LNCaP clone FGC (cell line): ENCODE measurements at regions not wholly inside any gene's neighbourhood (a gene's known extent, or its start where the extent isn't known, plus 50 kb on each side); places are given as distances from the start of the nearest gene placed in this dataset.

Experiments used
- DNase-seq: peaks from one replicate; pipeline ENCODE4 v3.0.0-alpha.2; 2011; ENCODE audit warnings: low read depth
- H3K4me3 ChIP-seq: 2 replicates; pipeline ENCODE4 v1.5.1; 2011; ENCODE audit warnings: mild to moderate bottlenecking, low read depth, low read length, control low read depth
- TF ChIP-seq, protein P1 (sequence below): IDR thresholded peaks from 2 replicates; pipeline ENCODE4 v1.5.1; 2012; ENCODE audit warnings: mild to moderate bottlenecking; ENCODE audit not compliant: control insufficient read depth, insufficient read depth; ENCODE audit errors: extremely low read depth

DNA sequence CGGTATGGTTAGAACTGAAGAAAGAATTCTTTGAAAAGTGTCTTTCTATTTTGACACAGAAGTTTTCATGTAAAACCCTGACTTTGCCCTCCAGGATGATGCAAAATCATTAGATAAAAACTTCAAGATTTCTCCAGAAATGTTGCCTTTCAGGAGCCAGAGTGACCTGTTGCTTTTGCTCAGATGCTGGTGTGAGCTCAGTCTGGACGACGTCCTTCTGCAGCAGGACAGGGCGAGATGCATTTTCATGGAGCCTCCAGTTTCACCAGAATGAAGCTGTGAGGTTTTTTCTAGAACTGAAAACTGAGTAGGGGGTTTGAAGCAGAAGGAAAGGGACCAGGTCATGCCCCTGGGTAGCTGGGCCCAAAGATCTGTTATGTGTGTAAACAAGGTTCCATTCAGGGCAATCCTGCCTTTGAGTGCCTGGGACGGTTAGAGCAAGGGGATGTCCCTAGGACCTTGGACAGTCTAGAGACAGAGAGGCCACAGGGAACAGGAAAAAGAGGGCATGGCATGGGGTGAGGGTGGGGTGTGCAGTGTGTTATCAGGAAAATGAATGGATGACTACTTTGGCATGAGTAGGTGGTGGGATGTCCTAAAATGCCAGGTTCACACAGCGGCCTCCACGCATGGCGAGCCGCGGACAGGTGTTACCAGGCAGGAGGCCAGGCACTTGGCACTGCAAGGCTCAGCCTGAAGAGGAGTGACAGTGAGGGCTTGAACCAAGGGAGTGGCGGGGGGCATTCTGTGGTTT lies 356.3 kb downstream of the CXCL12 start:
- TF ChIP-seq, protein P1, sequence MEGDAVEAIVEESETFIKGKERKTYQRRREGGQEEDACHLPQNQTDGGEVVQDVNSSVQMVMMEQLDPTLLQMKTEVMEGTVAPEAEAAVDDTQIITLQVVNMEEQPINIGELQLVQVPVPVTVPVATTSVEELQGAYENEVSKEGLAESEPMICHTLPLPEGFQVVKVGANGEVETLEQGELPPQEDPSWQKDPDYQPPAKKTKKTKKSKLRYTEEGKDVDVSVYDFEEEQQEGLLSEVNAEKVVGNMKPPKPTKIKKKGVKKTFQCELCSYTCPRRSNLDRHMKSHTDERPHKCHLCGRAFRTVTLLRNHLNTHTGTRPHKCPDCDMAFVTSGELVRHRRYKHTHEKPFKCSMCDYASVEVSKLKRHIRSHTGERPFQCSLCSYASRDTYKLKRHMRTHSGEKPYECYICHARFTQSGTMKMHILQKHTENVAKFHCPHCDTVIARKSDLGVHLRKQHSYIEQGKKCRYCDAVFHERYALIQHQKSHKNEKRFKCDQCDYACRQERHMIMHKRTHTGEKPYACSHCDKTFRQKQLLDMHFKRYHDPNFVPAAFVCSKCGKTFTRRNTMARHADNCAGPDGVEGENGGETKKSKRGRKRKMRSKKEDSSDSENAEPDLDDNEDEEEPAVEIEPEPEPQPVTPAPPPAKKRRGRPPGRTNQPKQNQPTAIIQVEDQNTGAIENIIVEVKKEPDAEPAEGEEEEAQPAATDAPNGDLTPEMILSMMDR = no peak
- DNase-seq = no peak
- no peak overlapping the region for H3K4me3 ChIP-seq

DNA sequence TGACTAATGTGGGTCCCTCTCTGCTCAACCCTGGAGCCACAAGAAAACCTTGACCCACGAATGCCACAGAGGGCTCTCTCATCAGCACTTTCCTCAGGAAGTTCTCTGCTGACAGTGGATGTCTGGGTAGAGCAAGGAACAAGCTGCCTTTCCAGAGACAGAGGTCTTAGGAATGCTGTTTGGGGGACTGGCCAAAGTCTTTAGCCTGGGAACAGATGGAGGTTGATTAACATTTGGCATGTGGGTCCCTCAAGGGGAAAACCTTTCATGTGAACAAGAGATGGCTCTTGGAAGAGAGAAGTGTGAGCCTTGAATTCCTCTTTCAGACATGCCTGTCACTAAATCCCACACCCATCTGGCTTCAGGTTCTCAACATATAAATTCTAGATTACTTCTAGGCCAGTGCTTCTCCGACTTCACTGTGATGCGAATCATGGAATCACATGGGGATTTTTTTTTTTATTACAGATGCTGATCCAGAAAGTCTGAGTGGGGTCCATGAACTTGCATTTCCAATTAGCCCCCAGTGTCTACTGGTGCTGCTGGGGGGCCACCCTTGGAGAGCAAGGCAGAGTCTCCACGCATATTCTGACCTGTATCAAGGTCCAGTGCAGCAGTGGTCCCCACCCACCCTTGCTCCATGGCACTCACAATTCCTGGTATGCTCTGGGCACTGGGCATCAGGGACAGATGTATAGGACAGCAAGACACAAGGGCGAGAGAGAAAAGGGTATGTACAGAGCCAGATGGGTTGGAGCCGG lies 360.4 kb downstream of the CXCL12 start:
- TF ChIP-seq, protein P1 = no peak
- no peak overlapping the region for H3K4me3 ChIP-seq
- no peak for DNase-seq

DNA sequence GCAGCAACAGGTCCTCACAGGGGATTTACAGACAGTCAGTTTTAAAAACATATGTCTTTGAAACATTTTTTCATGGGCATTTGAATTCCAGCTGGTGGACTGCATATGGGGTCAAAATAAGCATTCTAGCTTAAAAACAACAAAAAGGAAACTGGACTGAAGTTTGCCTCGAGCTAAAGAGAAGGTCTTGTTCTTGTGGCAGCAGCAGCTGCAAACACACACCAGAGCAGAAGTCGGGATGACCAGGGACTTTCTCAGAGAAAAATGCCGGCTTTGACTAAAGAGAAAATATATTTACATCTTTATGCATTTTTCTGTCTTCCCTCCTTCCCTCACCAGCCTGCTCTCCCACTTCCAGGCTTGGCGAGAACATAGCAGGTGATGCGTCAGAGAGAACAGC lies 361.4 kb downstream of the CXCL12 start:
- no peak overlapping the region for H3K4me3 ChIP-seq
- TF ChIP-seq, protein P1 = no peak
- DNase-seq = no peak

DNA sequence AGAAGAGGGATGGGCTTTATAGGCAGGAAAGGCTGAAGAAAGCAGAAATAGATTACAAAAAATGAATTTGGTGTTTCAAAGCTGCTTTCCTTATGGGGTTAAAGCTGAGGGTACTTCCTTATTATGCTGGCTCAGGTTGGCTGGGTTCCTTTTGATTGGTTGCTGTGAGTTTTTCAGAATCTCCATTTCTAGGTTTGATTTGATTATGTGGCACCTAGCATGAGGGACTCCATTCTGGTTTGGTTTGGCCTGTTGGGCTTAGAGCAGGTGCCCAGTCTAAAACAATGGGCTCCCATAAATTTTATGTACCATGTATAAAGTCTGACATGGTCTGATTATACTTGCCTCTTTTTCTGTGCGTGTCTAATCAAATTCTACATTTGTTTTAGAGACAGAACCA lies 362.7 kb downstream of the CXCL12 start:
- TF ChIP-seq, protein P1 = no peak
- H3K4me3 ChIP-seq = no peak overlapping the region
- DNase-seq = no peak

DNA sequence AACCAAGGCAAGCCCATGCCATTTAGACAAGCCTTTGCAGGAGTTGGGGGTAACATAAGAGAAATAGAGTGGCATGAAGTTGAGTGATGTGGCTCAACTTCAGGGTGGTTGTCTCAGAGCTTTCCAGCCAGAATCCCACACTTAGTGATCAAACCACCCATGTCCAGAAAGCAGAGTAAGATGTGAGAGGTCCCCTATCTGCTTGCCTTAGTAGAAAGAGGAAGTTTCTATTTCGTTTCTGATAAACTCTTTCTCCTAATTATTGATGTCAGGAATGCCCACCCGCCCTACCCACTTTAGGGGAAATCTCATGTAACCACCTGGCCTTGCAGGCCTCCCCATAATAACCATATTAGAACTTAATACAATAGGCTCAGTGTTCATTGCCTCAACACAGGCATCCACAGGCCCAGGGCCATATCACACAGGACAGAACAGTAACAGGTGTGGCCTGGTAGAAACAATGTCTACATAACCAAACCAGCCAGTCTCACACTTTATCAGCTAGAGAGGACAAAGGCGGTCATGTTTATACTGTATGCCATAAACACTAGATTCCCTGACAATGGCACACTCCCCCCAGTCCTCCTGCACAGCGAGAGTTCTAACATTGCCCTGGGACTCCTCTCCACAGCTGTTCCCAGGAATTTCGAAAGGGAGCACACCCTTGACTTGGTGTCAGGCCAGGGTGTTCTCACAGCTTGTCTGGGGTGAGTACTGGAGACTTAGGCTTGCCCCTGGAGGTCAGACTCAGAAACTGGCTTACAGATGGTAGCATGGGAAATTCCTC lies 364.4 kb downstream of the CXCL12 start:
- no peak overlapping the region for H3K4me3 ChIP-seq
- TF ChIP-seq, protein P1 = no peak
- no peak for DNase-seq

DNA sequence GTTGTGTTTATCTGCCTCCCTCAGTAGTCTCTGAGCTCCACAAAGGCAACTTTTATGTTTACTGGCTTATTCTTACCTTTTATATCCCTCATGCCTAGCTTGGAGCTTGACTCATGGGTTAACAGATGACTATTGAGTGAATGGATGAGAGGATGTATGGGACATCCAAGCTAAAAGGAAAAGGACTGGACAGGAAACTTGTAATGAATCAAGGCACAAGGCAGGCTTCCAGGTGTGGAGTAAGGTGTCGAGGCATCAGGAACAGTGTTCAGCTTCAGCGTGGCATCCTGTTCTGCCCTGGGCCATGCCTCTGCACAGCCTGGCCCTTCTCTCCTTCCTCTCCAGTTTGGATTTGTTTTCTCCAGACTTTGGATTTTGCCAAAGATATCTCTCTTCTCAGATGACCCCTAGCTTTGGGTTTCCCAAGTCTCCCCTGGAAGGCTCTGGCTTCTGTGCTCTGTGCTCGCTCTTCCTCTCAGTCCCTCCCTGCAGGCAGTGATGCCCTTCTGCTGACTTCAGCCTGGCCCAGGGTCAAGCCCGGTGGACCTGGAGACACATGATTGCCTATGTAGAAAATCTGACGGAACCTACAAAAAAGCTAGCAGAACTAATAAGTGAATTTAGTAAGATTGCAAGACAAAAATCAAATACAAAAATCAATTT lies 367.3 kb downstream of the CXCL12 start:
- no peak for DNase-seq
- H3K4me3 ChIP-seq = no peak overlapping the region
- TF ChIP-seq, protein P1 = no peak
